Lower leg skin (tissue), 3 donors: ENCODE measurements at regions not wholly inside any gene's neighbourhood (a gene's known extent, or its start where the extent isn't known, plus 50 kb on each side); places are given as distances from the start of the nearest gene placed in this dataset.

ENCODE experiments used
- POLR2A ChIP-seq, 2 donors: fragments of 450-650 bp; IDR thresholded peaks; one replicate each; pipeline ENCODE4 v1.6.1; 2016 to 2017; ENCODE audit warnings: antibody characterized with exemption in 2 of 2, mild to moderate bottlenecking in 1 of 2, moderate library complexity in 1 of 2
- TF ChIP-seq, protein P1 (sequence below), 3 donors: fragments of 450-650 bp; IDR thresholded peaks; one replicate each; pipeline ENCODE4 v1.5.1; 2016; ENCODE audit warnings: antibody characterized with exemption in 3 of 3, mild to moderate bottlenecking in 3 of 3, moderate library complexity in 2 of 3

DNA sequence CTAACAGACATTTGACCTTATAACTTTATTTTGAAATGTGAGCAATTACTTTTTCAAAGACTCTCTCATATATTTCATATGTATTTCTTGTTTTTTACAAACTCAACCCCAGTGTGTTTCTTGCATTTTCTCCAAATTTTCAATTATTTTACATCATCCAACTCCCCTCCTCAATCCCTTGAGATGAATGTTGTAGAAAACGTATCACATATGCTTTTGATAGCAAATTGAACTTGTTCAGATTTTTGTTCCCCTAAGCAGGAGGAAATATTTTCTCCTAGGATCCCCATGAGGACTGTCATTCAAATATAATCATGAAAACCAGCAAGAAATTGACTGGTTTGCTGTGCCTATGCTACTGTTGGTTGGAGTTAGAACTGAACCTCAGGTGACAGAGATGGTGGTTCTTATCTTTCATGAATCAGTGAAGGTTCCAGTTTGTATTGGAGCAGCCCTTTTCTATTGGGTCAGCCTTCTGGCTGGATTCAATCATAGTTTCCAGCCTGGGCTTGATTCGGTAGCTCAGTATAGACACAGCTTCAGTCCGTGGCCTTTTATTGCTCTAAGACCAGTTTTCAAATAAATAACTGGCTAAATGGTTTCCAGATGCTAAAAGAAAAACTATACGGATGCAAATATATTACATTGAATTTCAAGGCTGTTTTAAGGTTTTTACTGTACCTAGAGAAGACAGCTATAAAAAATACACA lies 591.0 kb downstream of the EPHA4 start:
- TF ChIP-seq, protein P1, sequence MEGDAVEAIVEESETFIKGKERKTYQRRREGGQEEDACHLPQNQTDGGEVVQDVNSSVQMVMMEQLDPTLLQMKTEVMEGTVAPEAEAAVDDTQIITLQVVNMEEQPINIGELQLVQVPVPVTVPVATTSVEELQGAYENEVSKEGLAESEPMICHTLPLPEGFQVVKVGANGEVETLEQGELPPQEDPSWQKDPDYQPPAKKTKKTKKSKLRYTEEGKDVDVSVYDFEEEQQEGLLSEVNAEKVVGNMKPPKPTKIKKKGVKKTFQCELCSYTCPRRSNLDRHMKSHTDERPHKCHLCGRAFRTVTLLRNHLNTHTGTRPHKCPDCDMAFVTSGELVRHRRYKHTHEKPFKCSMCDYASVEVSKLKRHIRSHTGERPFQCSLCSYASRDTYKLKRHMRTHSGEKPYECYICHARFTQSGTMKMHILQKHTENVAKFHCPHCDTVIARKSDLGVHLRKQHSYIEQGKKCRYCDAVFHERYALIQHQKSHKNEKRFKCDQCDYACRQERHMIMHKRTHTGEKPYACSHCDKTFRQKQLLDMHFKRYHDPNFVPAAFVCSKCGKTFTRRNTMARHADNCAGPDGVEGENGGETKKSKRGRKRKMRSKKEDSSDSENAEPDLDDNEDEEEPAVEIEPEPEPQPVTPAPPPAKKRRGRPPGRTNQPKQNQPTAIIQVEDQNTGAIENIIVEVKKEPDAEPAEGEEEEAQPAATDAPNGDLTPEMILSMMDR (IDR thresholded peaks at IDR 0.05): no peak
- TF ChIP-seq POLR2A (IDR thresholded peaks at IDR 0.05): no peak
